ENCODE measurements at regions not wholly inside any gene's neighbourhood (a gene's known extent, or its start where the extent isn't known, plus 50 kb on each side); places are given as distances from the start of the nearest gene placed in this dataset.

- FAIRE-seq (no peak), ATAC-seq (no peak), DNase-seq (ENCODE audit: extremely low read depth in 1 of 4, low spot score in 3 of 4) (no peak)
- in situ Hi-C loops (cut with MboI) (no loop called here), intact Hi-C loops (cut with micrococcal nuclease) (no loop called here)
- Histone ChIP-seq H3K9ac (ENCODE audit: insufficient read depth in 1 of 2, low read depth in 2 of 2, low read length in 2 of 2) (no peak overlapping the region), H3K9me3 (replicated peaks; ENCODE audit: control insufficient read depth, insufficient read depth, low read depth, low read length) (no peaks in the 10 kb centered on the region), H4K20me1 (replicated peaks; ENCODE audit: control insufficient read depth, insufficient read depth, low read length) (no peaks in the 10 kb centered on the region), H3K4me3 (no peak overlapping the region), H3K9me1 (ENCODE audit: control insufficient read depth, insufficient read depth, low read length) (no peaks in the 10 kb centered on the region), H3K4me1 (replicated peaks in 1 of 2; ENCODE audit: control insufficient read depth in 2 of 2, insufficient read depth in 2 of 2, low read length in 2 of 2) (no peaks in the 10 kb centered on the region), H3K36me3 (ENCODE audit: control insufficient read depth, insufficient read depth, low read length) (no peaks in the 10 kb centered on the region), H3K27ac (ENCODE audit: extremely low read depth, low read depth, low read length) (no peak overlapping the region), H3K79me2 (ENCODE audit: control insufficient read depth, insufficient read depth, low read length) (no peaks in the 10 kb centered on the region), H3K4me2 (ENCODE audit: insufficient read depth, low read length) (no peak overlapping the region), H3K27me3 (ENCODE audit: control insufficient read depth in 2 of 2, insufficient read depth in 2 of 2, low read length in 2 of 2) (no peaks in the 10 kb centered on the region), H2AFZ (ENCODE audit: low read depth, low read length) (no peak overlapping the region)
- ChIA-PET CTCF (ENCODE audit: low intra/inter-chr PET ratio) (no interaction called here), POLR2A (no interaction called here)
- 3% methylated on average over 9 of the region's 9 CpGs for WGBS (ENCODE audit: insufficient coverage, low coverage, missing lambda C conversion rate)
- no TSS peak for BruUV-seq (replicated peaks)
- TF ChIP-seq, protein P1, sequence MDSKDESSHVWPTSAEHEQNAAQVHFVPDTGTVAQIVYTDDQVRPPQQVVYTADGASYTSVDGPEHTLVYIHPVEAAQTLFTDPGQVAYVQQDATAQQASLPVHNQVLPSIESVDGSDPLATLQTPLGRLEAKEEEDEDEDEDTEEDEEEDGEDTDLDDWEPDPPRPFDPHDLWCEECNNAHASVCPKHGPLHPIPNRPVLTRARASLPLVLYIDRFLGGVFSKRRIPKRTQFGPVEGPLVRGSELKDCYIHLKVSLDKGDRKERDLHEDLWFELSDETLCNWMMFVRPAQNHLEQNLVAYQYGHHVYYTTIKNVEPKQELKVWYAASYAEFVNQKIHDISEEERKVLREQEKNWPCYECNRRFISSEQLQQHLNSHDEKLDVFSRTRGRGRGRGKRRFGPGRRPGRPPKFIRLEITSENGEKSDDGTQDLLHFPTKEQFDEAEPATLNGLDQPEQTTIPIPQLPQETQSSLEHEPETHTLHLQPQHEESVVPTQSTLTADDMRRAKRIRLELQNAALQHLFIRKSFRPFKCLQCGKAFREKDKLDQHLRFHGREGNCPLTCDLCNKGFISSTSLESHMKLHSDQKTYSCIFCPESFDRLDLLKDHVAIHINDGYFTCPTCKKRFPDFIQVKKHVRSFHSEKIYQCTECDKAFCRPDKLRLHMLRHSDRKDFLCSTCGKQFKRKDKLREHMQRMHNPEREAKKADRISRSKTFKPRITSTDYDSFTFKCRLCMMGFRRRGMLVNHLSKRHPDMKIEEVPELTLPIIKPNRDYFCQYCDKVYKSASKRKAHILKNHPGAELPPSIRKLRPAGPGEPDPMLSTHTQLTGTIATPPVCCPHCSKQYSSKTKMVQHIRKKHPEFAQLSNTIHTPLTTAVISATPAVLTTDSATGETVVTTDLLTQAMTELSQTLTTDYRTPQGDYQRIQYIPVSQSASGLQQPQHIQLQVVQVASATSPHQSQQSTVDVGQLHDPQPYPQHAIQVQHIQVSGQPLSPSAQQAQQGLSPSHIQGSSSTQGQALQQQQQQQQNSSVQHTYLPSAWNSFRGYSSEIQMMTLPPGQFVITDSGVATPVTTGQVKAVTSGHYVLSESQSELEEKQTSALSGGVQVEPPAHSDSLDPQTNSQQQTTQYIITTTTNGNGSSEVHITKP (IDR thresholded peaks at IDR 0.05; ENCODE audit: partially characterized antibody), result no peak
- TF ChIP-seq, protein P2, sequence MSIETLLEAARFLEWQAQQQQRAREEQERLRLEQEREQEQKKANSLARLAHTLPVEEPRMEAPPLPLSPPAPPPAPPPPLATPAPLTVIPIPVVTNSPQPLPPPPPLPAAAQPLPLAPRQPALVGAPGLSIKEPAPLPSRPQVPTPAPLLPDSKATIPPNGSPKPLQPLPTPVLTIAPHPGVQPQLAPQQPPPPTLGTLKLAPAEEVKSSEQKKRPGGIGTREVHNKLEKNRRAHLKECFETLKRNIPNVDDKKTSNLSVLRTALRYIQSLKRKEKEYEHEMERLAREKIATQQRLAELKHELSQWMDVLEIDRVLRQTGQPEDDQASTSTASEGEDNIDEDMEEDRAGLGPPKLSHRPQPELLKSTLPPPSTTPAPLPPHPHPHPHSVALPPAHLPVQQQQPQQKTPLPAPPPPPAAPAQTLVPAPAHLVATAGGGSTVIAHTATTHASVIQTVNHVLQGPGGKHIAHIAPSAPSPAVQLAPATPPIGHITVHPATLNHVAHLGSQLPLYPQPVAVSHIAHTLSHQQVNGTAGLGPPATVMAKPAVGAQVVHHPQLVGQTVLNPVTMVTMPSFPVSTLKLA (conservative IDR thresholded peaks at IDR 0.05), result no peak
- TF ChIP-seq TRIM25 (IDR thresholded peaks at IDR 0.05; ENCODE audit: borderline replicate concordance) (no peak), DACH1 (IDR thresholded peaks at IDR 0.05; ENCODE audit: partially characterized antibody) (no peak), ZSCAN29 (IDR thresholded peaks at IDR 0.05) (no peak)
- TF ChIP-seq, protein P3, sequence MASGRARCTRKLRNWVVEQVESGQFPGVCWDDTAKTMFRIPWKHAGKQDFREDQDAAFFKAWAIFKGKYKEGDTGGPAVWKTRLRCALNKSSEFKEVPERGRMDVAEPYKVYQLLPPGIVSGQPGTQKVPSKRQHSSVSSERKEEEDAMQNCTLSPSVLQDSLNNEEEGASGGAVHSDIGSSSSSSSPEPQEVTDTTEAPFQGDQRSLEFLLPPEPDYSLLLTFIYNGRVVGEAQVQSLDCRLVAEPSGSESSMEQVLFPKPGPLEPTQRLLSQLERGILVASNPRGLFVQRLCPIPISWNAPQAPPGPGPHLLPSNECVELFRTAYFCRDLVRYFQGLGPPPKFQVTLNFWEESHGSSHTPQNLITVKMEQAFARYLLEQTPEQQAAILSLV (tag; IDR thresholded peaks at IDR 0.05), result no peak
- TF ChIP-seq, protein P4, sequence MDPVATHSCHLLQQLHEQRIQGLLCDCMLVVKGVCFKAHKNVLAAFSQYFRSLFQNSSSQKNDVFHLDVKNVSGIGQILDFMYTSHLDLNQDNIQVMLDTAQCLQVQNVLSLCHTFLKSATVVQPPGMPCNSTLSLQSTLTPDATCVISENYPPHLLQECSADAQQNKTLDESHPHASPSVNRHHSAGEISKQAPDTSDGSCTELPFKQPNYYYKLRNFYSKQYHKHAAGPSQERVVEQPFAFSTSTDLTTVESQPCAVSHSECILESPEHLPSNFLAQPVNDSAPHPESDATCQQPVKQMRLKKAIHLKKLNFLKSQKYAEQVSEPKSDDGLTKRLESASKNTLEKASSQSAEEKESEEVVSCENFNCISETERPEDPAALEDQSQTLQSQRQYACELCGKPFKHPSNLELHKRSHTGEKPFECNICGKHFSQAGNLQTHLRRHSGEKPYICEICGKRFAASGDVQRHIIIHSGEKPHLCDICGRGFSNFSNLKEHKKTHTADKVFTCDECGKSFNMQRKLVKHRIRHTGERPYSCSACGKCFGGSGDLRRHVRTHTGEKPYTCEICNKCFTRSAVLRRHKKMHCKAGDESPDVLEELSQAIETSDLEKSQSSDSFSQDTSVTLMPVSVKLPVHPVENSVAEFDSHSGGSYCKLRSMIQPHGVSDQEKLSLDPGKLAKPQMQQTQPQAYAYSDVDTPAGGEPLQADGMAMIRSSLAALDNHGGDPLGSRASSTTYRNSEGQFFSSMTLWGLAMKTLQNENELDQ (CRISPR knock-in tag; IDR thresholded peaks at IDR 0.05; ENCODE audit: borderline replicate concordance), result no peak
Measured at GRCh38 chr6:104472021-104472901, 387.5 kb downstream of the HACE1 start.
